Activated CD4-positive, CD25-positive, alpha-beta regulatory T cell treated with anti-CD3 and anti-CD28 coated beads, Interleukin-2, amount 50 U/mL, for 24 hours (primary cell): ENCODE measurements at regions not wholly inside any gene's neighbourhood (a gene's known extent, or its start where the extent isn't known, plus 50 kb on each side); places are given as distances from the start of the nearest gene placed in this dataset.

ENCODE experiments used
- ATAC-seq, 2 donors: fragments of 150-1000 bp; cut with Tn5 transposase; one replicate each; pipeline ENCODE4 v1.10.0; 2021; ENCODE audit warnings: mild to moderate bottlenecking in 1 of 2, moderate library complexity in 1 of 2

DNA sequence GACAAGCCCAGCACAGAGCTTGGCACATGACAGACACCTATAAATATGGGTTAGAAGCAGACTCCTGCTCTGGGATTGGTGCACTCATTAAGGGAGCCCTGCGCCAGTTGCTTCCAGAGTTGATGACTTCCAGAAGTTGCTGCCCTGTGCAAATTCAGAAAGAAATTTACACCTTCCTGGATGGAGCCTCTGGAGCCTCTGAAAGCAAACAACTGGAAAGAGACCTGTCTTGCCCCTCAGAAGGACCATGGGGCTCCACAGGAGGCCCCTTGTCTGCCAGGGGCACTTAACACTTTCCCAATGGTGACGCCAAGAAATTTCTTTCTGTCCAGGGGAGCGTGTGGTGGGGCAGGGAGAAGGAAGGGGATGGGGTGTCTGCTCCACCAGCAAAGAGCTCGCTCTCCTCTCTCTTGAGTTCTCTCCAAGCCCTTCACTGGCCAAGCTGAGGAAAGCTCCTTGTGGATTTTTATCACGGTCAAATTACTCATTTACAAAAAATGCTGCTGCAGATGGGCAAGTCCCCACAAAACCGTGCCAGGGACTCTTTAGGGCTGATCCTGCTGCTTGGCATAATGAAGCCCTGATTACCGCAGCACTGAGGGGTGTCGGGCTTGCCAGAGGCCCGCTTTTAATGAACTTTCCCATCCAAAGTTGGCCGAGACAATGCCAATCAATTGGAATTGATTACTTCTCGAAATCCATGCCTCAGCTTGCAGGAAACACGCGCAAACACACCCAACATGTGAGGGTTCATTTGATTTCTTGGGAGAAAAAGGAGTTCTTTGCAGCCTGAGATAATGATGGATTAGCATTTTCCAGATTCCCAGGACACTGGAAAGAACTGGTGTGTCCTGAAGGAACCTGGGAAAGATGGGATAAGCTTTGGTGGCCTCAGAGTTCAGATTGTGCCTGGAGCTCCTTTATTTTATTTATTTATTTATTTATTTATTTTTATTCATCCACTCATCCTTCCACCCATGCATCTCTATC, 583.6 kb upstream of the CDH5 start:
- ATAC-seq = no peak

DNA sequence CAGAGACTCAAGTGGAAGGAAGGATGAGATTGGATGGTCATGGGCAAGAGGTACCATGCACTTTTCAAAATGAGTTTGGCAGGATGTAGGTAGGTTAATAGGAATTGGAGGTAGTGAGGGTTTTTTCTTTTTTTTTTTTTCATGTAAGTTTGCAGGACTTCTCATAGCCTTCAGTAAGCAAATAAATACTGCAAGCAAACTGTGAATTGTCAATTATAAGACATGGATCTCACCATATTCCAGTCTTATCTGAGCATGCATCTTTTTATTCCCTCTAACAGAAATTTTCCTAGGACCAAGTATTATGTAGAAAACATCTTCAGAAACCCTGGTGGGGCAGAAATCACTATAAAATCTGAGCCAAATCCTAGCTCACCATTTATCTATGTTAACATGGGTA, 584.6 kb upstream of the CDH5 start:
- ATAC-seq = no peak

DNA sequence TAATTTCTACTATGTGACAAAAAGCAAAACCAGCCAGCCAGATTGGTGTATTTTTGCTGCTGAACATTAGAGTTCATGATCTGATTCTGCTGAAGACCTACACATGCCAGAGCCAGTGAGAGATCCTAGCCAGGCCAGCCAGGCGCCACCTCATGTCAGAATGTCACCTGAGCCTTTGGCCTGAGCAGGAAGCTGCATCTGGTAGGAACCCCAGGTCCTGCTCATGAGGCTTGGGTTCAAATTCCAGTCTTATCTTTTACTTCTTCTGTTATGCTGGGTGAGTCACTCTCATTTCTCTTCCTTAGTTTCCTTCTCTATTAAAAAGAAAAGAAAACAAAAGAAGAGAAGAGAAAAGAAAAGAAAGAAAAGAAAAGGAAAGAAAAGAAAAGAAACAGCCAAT, 585.1 kb upstream of the CDH5 start:
- no peak for ATAC-seq

DNA sequence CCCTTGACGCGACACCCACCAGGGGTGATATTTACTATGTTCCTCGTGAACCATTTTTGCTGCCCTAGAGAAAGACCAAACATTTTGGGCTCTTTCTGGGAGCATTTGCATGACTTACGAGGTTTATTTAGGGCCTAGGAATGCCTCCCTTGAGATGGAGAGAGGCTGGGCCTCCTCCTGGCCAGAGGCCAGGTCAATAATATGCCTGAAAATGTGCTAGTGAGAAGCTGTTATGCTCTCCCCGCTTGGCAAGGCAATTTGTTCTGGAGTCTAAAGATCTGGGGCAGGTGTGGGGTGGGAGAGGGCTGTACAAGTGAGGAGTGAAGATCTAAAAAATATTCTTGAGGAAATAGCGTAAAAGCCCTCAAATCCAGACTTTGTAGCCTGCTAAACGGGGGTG, 587.3 kb upstream of the CDH5 start:
- no peak for ATAC-seq

GRCh38 chr16:65776639-65777183, 589.8 kb upstream of the CDH5 start:
- no peak for ATAC-seq

- no peak for ATAC-seq
Measured at GRCh38 chr16:65775829-65776228, 590.7 kb upstream of the CDH5 start.

DNA sequence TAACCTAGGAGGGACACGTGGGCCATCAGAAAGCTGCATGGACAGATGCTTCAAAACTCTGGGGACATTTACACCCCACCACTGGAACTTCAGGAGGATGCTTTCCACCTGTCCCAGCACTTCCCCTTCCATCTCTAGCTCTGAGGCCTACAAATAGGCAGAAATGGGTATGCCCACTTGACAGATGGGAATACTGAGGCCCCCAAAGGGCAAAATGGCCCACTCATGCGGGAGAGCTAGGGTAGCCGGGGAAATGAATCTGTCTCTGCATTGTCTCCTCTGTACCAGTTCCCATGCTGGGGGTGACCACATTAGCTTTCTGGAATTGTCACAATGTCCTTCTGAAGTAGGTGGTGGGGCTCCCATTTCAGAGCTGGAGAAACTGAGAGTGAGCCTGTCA, 592.1 kb upstream of the CDH5 start:
- ATAC-seq = no peak

GRCh38 chr16:65773301-65773874, 593.1 kb upstream of the CDH5 start:
- no peak for ATAC-seq

- no peak for ATAC-seq
Measured at GRCh38 chr16:65772134-65772732, 594.3 kb upstream of the CDH5 start.

GRCh38 chr16:65771707-65772106, 594.8 kb upstream of the CDH5 start:
- ATAC-seq = no peak

GRCh38 chr16:65770752-65771151, 595.7 kb upstream of the CDH5 start:
- ATAC-seq = no peak

GRCh38 chr16:65769776-65770438, 596.6 kb upstream of the CDH5 start:
- no peak for ATAC-seq

GRCh38 chr16:65769055-65769465, 597.4 kb upstream of the CDH5 start:
- ATAC-seq = no peak

DNA sequence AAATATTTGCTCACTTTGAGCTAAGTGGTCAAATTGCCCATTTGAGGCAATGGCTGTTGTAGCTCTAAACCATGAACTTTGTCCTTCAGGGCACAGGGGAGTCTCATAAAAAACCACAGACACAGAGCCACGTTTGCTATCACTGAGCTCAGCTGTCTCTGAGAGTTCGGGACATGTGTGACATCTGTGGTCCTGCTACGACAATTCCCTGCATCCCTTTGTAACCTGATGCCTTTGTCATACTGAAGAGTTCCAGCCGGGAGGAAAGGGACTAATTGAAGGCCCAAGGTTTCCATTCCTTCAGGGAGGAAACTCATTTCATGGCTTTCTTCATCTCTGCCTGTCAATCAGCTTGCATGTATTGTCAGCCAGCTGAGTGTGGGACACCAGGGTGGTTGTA, 599.4 kb upstream of the CDH5 start:
- no peak for ATAC-seq

- no peak for ATAC-seq
Measured at GRCh38 chr16:65763640-65764305, 602.7 kb upstream of the CDH5 start.

DNA sequence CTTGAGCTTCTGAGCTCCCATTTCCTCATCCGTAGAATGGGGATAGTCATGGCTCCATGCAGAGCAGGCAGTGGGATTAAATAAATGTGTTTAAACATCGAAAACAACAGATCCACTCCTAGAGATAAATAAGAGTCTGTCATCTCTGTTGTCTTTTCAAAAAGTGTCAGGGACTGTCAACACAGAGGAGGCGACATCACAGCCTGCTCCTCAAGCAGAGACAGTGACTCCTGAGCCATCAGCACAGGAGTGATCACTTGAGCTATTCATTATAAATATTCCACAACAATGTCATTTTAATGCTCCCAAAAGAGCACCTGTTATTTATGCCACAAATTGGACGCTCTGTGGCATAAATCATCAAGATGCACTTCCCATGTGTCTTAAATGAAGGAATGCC, 605.6 kb upstream of the CDH5 start:
- no peak for ATAC-seq

GRCh38 chr16:65758620-65759019, 607.9 kb upstream of the CDH5 start:
- ATAC-seq = no peak

DNA sequence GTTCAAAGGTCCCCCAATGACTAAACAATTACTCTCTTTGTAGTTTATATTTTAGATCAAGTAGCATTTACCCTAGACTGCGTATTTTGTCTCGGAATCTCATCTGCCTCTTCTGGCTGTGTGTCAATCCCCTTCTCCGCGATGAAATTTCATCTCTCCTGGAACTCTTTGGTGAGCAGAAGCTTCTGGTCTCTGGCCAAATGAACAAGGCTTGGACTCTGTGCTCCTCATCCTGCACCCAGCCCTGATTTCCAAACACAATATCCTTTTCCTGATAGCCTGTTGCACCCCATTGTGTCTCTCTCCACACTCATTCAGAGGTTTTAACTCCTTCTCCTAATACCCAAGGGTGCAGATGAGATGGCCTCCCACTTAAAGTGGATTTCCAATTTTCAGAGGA, 609.4 kb upstream of the CDH5 start:
- ATAC-seq = no peak

DNA sequence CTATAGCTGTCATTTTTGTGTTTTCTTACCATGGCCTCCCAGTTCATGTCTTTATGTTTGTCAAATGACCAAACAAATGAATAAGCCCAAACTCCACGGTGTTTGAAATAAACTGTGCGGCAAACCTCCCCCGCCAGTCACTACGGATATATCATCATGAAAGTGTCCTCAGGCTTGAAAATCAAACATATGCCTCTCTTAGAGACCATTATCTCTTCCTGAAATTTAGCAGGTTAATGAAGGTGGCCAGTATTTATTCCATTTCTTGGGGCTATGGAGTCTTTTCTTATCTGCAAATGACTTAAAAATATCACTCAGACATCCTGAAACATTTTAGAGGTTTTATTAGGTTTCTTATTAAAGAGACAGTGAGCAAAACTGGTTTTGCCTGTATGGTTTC, 610.3 kb upstream of the CDH5 start:
- ATAC-seq = no peak

DNA sequence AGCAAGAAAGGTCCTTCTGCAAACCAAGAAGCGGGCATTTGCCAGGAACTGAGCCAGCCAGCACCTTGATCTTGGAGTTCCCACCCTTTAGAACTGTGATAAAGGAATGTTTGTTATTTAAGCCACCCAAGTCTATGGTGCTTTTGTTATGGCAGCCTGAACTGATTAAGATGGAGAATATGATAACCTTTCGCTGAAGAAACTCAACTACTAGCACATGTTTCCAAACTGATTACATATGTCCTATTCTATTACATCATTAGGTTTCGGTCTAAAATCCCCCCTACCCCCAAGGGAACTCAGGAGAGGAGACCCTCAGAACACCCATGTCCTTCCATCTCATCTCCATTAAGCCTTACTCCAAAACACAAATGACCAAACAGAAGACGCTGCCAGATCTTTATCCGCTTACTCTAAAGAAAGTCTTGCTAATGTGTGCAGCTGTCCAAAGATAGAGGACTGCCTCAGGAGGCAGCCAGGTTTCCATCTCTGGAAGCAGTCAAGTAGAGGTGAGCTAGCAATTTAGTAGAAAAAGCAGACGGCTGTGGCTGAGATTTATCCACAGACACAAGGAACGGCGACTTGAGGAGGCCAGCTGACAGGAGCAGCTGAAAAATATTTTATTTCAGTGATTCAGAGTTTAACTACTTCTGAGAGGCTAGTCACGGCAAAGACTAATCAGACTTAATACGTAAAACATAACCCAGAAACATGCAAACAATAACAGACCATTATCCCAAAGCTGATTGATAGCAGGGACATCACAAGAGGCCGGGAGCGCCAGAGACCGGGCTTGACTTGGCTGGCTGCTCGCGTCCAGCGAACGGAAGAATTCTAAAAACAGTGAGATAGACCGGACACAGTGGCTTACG, 611.4 kb upstream of the CDH5 start:
- no peak for ATAC-seq

DNA sequence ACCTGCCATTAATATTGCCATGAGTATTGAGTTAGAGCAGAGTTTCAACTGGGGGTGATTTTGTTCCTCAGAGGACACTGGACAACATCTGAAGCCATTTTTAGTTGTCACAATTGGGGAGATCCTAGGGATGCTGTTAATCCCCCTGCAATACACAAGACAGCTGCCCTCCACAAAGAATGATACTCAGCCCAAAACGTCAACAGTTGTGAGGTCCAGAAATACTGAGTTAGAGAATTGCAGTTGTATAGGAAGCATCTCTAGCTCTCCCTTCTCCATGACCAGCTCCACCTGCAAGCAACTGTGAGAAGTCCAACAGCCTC, 614.0 kb upstream of the CDH5 start:
- no peak for ATAC-seq
